SK-N-SH treated with all-trans-retinoic acid at 6 μM for 48 hours (cell line): ENCODE measurements at regions not wholly inside any gene's neighbourhood (a gene's known extent, or its start where the extent isn't known, plus 50 kb on each side); places are given as distances from the start of the nearest gene placed in this dataset.

Experiments
- ARNTL ChIP-seq: fragments of 450-650 bp; formaldehyde crosslinking; IDR thresholded peaks from 2 replicates; pipeline ENCODE4 v1.5.0; 2020; ENCODE audit warnings: low read depth, mild to moderate bottlenecking, moderate library complexity, borderline replicate concordance
- BACH2 ChIP-seq: fragments of 250-450 bp; sonication (Bioruptor Pico); IDR thresholded peaks from 2 replicates; pipeline ENCODE4 v1.9.0; 2021; ENCODE audit warnings: mild to moderate bottlenecking, borderline replicate concordance
- CSDC2 ChIP-seq: fragments of 250-450 bp; sonication (Bioruptor Pico); IDR thresholded peaks from 2 replicates; pipeline ENCODE4 v1.5.0; 2020; ENCODE audit warnings: mild to moderate bottlenecking, moderate library complexity
- PATZ1 ChIP-seq: fragments of 250-450 bp; sonication (Bioruptor Pico); IDR thresholded peaks from 2 replicates; pipeline ENCODE4 v1.8.0; 2020; ENCODE audit warnings: mild to moderate bottlenecking, moderate library complexity, borderline replicate concordance
- ZFP3 ChIP-seq: fragments of 250-450 bp; sonication (Bioruptor Pico); IDR thresholded peaks from 2 replicates; pipeline ENCODE4 v1.5.0; 2020; ENCODE audit warnings: mild to moderate bottlenecking, moderate library complexity
- ZNF565 ChIP-seq: fragments of 450-650 bp; formaldehyde crosslinking; conservative IDR thresholded peaks from 2 replicates; pipeline ENCODE4 v1.5.0; 2020; ENCODE audit warnings: low read depth, mild to moderate bottlenecking, moderate library complexity
- ZNF70 ChIP-seq: fragments of 450-650 bp; formaldehyde crosslinking; IDR thresholded peaks from 2 replicates; pipeline ENCODE4 v1.5.0; 2020; ENCODE audit warnings: mild to moderate bottlenecking, moderate library complexity
- TF ChIP-seq, protein P1 (sequence below): fragments of 250-450 bp; sonication (Bioruptor Pico); IDR thresholded peaks from 2 replicates; pipeline ENCODE4 v1.5.1; 2020; ENCODE audit warnings: low read depth, mild to moderate bottlenecking, moderate library complexity
- TF ChIP-seq, protein P2 (sequence below): fragments of 250-450 bp; sonication (Bioruptor Pico); IDR thresholded peaks from 2 replicates; pipeline ENCODE4 v1.5.1; 2021; ENCODE audit warnings: mild to moderate bottlenecking, moderate library complexity

DNA sequence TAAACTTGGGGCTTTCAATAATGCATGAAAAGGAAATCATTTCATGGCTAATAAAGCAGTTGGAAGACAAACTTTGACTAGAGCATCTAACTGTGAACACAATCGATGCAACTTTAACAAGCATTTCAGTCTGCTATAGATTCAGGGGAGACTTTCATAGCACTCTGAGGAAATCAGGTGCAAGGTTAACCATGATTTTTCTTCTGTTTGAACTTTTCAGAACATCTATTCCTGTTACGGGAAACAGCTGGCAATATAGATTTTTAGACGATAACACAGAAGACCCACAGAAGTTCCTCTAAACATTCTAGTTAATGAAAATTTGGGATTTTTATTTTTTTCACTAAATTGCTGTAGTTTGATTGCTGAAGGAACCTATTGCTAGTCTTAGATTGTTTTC lies 177.3 kb downstream of the TRIM33 start:
- TF ChIP-seq, protein P1, sequence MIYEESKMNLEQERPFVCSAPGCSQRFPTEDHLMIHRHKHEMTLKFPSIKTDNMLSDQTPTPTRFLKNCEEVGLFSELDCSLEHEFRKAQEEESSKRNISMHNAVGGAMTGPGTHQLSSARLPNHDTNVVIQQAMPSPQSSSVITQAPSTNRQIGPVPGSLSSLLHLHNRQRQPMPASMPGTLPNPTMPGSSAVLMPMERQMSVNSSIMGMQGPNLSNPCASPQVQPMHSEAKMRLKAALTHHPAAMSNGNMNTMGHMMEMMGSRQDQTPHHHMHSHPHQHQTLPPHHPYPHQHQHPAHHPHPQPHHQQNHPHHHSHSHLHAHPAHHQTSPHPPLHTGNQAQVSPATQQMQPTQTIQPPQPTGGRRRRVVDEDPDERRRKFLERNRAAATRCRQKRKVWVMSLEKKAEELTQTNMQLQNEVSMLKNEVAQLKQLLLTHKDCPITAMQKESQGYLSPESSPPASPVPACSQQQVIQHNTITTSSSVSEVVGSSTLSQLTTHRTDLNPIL (CRISPR knock-in tag) = no peak
- TF ChIP-seq, protein P2, sequence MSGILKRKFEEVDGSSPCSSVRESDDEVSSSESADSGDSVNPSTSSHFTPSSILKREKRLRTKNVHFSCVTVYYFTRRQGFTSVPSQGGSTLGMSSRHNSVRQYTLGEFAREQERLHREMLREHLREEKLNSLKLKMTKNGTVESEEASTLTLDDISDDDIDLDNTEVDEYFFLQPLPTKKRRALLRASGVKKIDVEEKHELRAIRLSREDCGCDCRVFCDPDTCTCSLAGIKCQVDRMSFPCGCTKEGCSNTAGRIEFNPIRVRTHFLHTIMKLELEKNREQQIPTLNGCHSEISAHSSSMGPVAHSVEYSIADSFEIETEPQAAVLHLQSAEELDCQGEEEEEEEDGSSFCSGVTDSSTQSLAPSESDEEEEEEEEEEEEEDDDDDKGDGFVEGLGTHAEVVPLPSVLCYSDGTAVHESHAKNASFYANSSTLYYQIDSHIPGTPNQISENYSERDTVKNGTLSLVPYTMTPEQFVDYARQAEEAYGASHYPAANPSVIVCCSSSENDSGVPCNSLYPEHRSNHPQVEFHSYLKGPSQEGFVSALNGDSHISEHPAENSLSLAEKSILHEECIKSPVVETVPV (CRISPR knock-in tag) = no peak
- TF ChIP-seq CSDC2 (CRISPR knock-in tag) = no peak
- TF ChIP-seq ZNF565 = no peak
- no peak for TF ChIP-seq ARNTL (CRISPR knock-in tag)
- TF ChIP-seq PATZ1 (CRISPR knock-in tag) = no peak
- no peak for TF ChIP-seq BACH2 (CRISPR knock-in tag)
- no peak for TF ChIP-seq ZFP3
- no peak for TF ChIP-seq ZNF70 (CRISPR knock-in tag)
